ENCODE measurements at regions not wholly inside any gene's neighbourhood (a gene's known extent, or its start where the extent isn't known, plus 50 kb on each side); places are given as distances from the start of the nearest gene placed in this dataset.

- Mint-ChIP-seq H3K27ac (no peak overlapping the region), H3K4me3 (no peak overlapping the region), H3K36me3 (ENCODE audit: low read depth) (no peaks in the 10 kb centered on the region), H3K4me1 (no peaks in the 10 kb centered on the region), H3K27me3 (no peaks in the 10 kb centered on the region)
- DNase-seq (no peak), ATAC-seq (no peak)
- H3K9me3 ChIP-seq (ENCODE audit: control insufficient read depth, low read length, poor library complexity, severe bottlenecking), result no peaks in the 10 kb centered on the region
These were observed 413.2 kb downstream of the MZT1 start for GRCh38 chr13:72314210-72314609.

- Mint-ChIP-seq H3K4me3 (no peak overlapping the region), H3K4me1 (no peaks in the 10 kb centered on the region), H3K36me3 (ENCODE audit: low read depth) (no peaks in the 10 kb centered on the region), H3K27ac (no peak overlapping the region), H3K27me3 (no peaks in the 10 kb centered on the region)
- no peaks in the 10 kb centered on the region for H3K9me3 ChIP-seq (ENCODE audit: control insufficient read depth, low read length, poor library complexity, severe bottlenecking)
- ATAC-seq, result no peak
- DNase-seq, result no peak
These were observed 413.9 kb downstream of the MZT1 start for GRCh38 chr13:72313546-72313945.

GRCh38 chr13:72303941-72304746 is 423.3 kb downstream of the MZT1 start:
- no peak for ATAC-seq

GRCh38 chr13:72296246-72296645 is 429.2 kb upstream of the DACH1 start:
- ATAC-seq (no peak), DNase-seq (no peak)
- H3K4me3 Mint-ChIP-seq, result no peak overlapping the region
- no peaks in the 10 kb centered on the region for H3K36me3 Mint-ChIP-seq (ENCODE audit: low read depth)
- H3K9me3 ChIP-seq (ENCODE audit: control insufficient read depth, low read length, poor library complexity, severe bottlenecking), result no peaks in the 10 kb centered on the region
- H3K27me3 Mint-ChIP-seq, result no peaks in the 10 kb centered on the region
- no peak overlapping the region for H3K27ac Mint-ChIP-seq
- H3K4me1 Mint-ChIP-seq, result no peaks in the 10 kb centered on the region

More at GRCh38 chr13:72303941-72304746, 423.3 kb downstream of the MZT1 start:
- H3K27me3 Mint-ChIP-seq, result no peaks in the 10 kb centered on the region
- no peak overlapping the region for H3K27ac Mint-ChIP-seq
- no peaks in the 10 kb centered on the region for H3K36me3 Mint-ChIP-seq (ENCODE audit: low read depth)
- no peak overlapping the region for H3K4me3 Mint-ChIP-seq
- no peaks in the 10 kb centered on the region for H3K4me1 Mint-ChIP-seq
- no peaks in the 10 kb centered on the region for H3K9me3 ChIP-seq (ENCODE audit: control insufficient read depth, low read length, poor library complexity, severe bottlenecking)
- DNase-seq, result no peak

- no peak overlapping the region for H3K4me3 Mint-ChIP-seq
- no peaks in the 10 kb centered on the region for H3K36me3 Mint-ChIP-seq (ENCODE audit: low read depth)
- H3K27me3 Mint-ChIP-seq, result no peaks in the 10 kb centered on the region
- no peak for DNase-seq
- no peak overlapping the region for H3K27ac Mint-ChIP-seq
- no peaks in the 10 kb centered on the region for H3K9me3 ChIP-seq (ENCODE audit: control insufficient read depth, low read length, poor library complexity, severe bottlenecking)
- H3K4me1 Mint-ChIP-seq, result no peaks in the 10 kb centered on the region
- no peak for ATAC-seq
These were observed 428.1 kb upstream of the DACH1 start for GRCh38 chr13:72295153-72295552.

- DNase-seq, result no peak
- Mint-ChIP-seq H3K27ac (no peak overlapping the region), H3K4me1 (no peaks in the 10 kb centered on the region), H3K36me3 (ENCODE audit: low read depth) (no peaks in the 10 kb centered on the region), H3K27me3 (no peaks in the 10 kb centered on the region), H3K4me3 (no peak overlapping the region)
- no peak for ATAC-seq
- no peaks in the 10 kb centered on the region for H3K9me3 ChIP-seq (ENCODE audit: control insufficient read depth, low read length, poor library complexity, severe bottlenecking)
These were observed 426.2 kb upstream of the DACH1 start for GRCh38 chr13:72293206-72293605.

GRCh38 chr13:72290962-72291681 is 424.1 kb upstream of the DACH1 start:
- no peaks in the 10 kb centered on the region for H3K9me3 ChIP-seq (ENCODE audit: control insufficient read depth, low read length, poor library complexity, severe bottlenecking)
- Mint-ChIP-seq H3K36me3 (ENCODE audit: low read depth) (no peaks in the 10 kb centered on the region), H3K27me3 (no peaks in the 10 kb centered on the region), H3K4me3 (no peak overlapping the region), H3K27ac (no peak overlapping the region), H3K4me1 (no peaks in the 10 kb centered on the region)
- ATAC-seq, result no peak
- DNase-seq, result no peak

- Mint-ChIP-seq H3K36me3 (ENCODE audit: low read depth) (no peaks in the 10 kb centered on the region), H3K27ac (no peak overlapping the region), H3K4me3 (no peak overlapping the region), H3K4me1 (no peaks in the 10 kb centered on the region), H3K27me3 (no peaks in the 10 kb centered on the region)
- H3K9me3 ChIP-seq (ENCODE audit: control insufficient read depth, low read length, poor library complexity, severe bottlenecking), result no peaks in the 10 kb centered on the region
- no peak for DNase-seq
- ATAC-seq, result no peak
These were observed 419.4 kb upstream of the DACH1 start for GRCh38 chr13:72286421-72286820.

GRCh38 chr13:72284791-72285190 is 417.8 kb upstream of the DACH1 start:
- H3K27ac Mint-ChIP-seq, result no peak overlapping the region
- ATAC-seq (no peak), DNase-seq (no peak)
- H3K9me3 ChIP-seq (ENCODE audit: control insufficient read depth, low read length, poor library complexity, severe bottlenecking), result no peaks in the 10 kb centered on the region
- H3K4me1 Mint-ChIP-seq, result no peaks in the 10 kb centered on the region
- no peaks in the 10 kb centered on the region for H3K27me3 Mint-ChIP-seq
- H3K4me3 Mint-ChIP-seq, result no peak overlapping the region
- no peaks in the 10 kb centered on the region for H3K36me3 Mint-ChIP-seq (ENCODE audit: low read depth)

- H3K36me3 Mint-ChIP-seq (ENCODE audit: low read depth), result no peaks in the 10 kb centered on the region
- no peak overlapping the region for H3K27ac Mint-ChIP-seq
- no peaks in the 10 kb centered on the region for H3K27me3 Mint-ChIP-seq
- DNase-seq, result no peak
- H3K9me3 ChIP-seq (ENCODE audit: control insufficient read depth, low read length, poor library complexity, severe bottlenecking), result no peaks in the 10 kb centered on the region
- no peak overlapping the region for H3K4me3 Mint-ChIP-seq
- no peak for ATAC-seq
- no peaks in the 10 kb centered on the region for H3K4me1 Mint-ChIP-seq
These were observed 394.7 kb upstream of the DACH1 start for GRCh38 chr13:72261732-72262131.

GRCh38 chr13:72259528-72259927 is 392.5 kb upstream of the DACH1 start:
- ATAC-seq, result no peak
- no peaks in the 10 kb centered on the region for H3K4me1 Mint-ChIP-seq

GRCh38 chr13:72258340-72258981 is 391.5 kb upstream of the DACH1 start:
- Mint-ChIP-seq H3K36me3 (ENCODE audit: low read depth) (no peaks in the 10 kb centered on the region), H3K4me1 (no peaks in the 10 kb centered on the region), H3K4me3 (no peak overlapping the region), H3K27me3 (no peaks in the 10 kb centered on the region), H3K27ac (no peak overlapping the region)
- ATAC-seq, result no peak
- no peaks in the 10 kb centered on the region for H3K9me3 ChIP-seq (ENCODE audit: control insufficient read depth, low read length, poor library complexity, severe bottlenecking)
- no peak for DNase-seq

More at GRCh38 chr13:72259528-72259927, 392.5 kb upstream of the DACH1 start:
- H3K36me3 Mint-ChIP-seq (ENCODE audit: low read depth), result no peaks in the 10 kb centered on the region
- H3K9me3 ChIP-seq (ENCODE audit: control insufficient read depth, low read length, poor library complexity, severe bottlenecking), result no peaks in the 10 kb centered on the region
- no peak overlapping the region for H3K4me3 Mint-ChIP-seq
- no peak overlapping the region for H3K27ac Mint-ChIP-seq
- H3K27me3 Mint-ChIP-seq, result no peaks in the 10 kb centered on the region
- DNase-seq, result no peak

GRCh38 chr13:72255908-72256307 is 388.9 kb upstream of the DACH1 start:
- Mint-ChIP-seq H3K27ac (no peak overlapping the region), H3K4me1 (no peaks in the 10 kb centered on the region)
- ATAC-seq, result no peak

More at GRCh38 chr13:72255908-72256307, 388.9 kb upstream of the DACH1 start:
- no peaks in the 10 kb centered on the region for H3K9me3 ChIP-seq (ENCODE audit: control insufficient read depth, low read length, poor library complexity, severe bottlenecking)
- Mint-ChIP-seq H3K27me3 (no peaks in the 10 kb centered on the region), H3K4me3 (no peak overlapping the region), H3K36me3 (ENCODE audit: low read depth) (no peaks in the 10 kb centered on the region)
- DNase-seq, result no peak

Data from T-helper 17 cell (primary cell).